ENCODE measurements at regions not wholly inside any gene's neighbourhood (a gene's known extent, or its start where the extent isn't known, plus 50 kb on each side); places are given as distances from the start of the nearest gene placed in this dataset.

GRCh38 chr1:82897549-82897948 is 1096.8 kb downstream of the ADGRL2 start:
- ATAC-seq: no peak

GRCh38 chr1:82896036-82896435 is 1095.3 kb downstream of the ADGRL2 start:
- Histone ChIP-seq H3K4me1 (no peaks in the 10 kb centered on the region), H3K27ac (no peak overlapping the region), H3K36me3 (no peaks in the 10 kb centered on the region), H3K9me3 (no peaks in the 10 kb centered on the region), H3K4me3 (no peak overlapping the region), H3K27me3 (no peaks in the 10 kb centered on the region)
- TF ChIP-seq EP300 (IDR thresholded peaks at IDR 0.05) (no peak), POLR2A (IDR thresholded peaks at IDR 0.05) (no peak), CTCF (IDR thresholded peaks at IDR 0.05) (no peak), POLR2AphosphoS5 (IDR thresholded peaks at IDR 0.05) (no peak)
- ATAC-seq: no peak

More at GRCh38 chr1:82897549-82897948, 1096.8 kb downstream of the ADGRL2 start:
- 88 to 100% methylated on average over 1 of the region's 1 CpG for WGBS, 2 donors (ENCODE audit: low coverage in 1 of 2)
- H3K27ac ChIP-seq: no peak overlapping the region
- TF ChIP-seq EP300 (IDR thresholded peaks at IDR 0.05) (no peak), POLR2A (IDR thresholded peaks at IDR 0.05) (no peak), CTCF (IDR thresholded peaks at IDR 0.05) (no peak), POLR2AphosphoS5 (IDR thresholded peaks at IDR 0.05) (no peak)
- H3K4me3 ChIP-seq: no peak overlapping the region
- no peaks in the 10 kb centered on the region for H3K27me3 ChIP-seq
- no peaks in the 10 kb centered on the region for H3K36me3 ChIP-seq
- H3K9me3 ChIP-seq: no peaks in the 10 kb centered on the region
- H3K4me1 ChIP-seq: no peaks in the 10 kb centered on the region

- Histone ChIP-seq H3K4me1 (no peaks in the 10 kb centered on the region), H3K4me3 (no peak overlapping the region), H3K27ac (no peak overlapping the region), H3K36me3 (no peaks in the 10 kb centered on the region), H3K9me3 (no peaks in the 10 kb centered on the region), H3K27me3 (no peaks in the 10 kb centered on the region)
- WGBS, 2 donors (ENCODE audit: low coverage in 1 of 2): 68 to 89% methylated on average over 3 of the region's 3 CpGs
- TF ChIP-seq POLR2A (IDR thresholded peaks at IDR 0.05) (no peak), EP300 (IDR thresholded peaks at IDR 0.05) (no peak), POLR2AphosphoS5 (IDR thresholded peaks at IDR 0.05) (no peak), CTCF (IDR thresholded peaks at IDR 0.05) (no peak)
- ATAC-seq: no peak
These were observed 1093.9 kb downstream of the ADGRL2 start for GRCh38 chr1:82894635-82895034.

- H3K4me1 ChIP-seq: no peaks in the 10 kb centered on the region
- no peaks in the 10 kb centered on the region for H3K9me3 ChIP-seq
- H3K27me3 ChIP-seq: no peaks in the 10 kb centered on the region
- 95 to 100% methylated on average over 2 to 4 of the region's 5 CpGs for WGBS, 2 donors (ENCODE audit: low coverage in 1 of 2)
- H3K4me3 ChIP-seq: no peak overlapping the region
- TF ChIP-seq EP300 (IDR thresholded peaks at IDR 0.05) (no peak), POLR2AphosphoS5 (IDR thresholded peaks at IDR 0.05) (no peak), CTCF (IDR thresholded peaks at IDR 0.05) (no peak)
- ATAC-seq: no peak
- H3K27ac ChIP-seq: no peak overlapping the region
- no peaks in the 10 kb centered on the region for H3K36me3 ChIP-seq
These were observed 1093.2 kb downstream of the ADGRL2 start for GRCh38 chr1:82893712-82894470.

GRCh38 chr1:82880506-82880905 is 1079.8 kb downstream of the ADGRL2 start:
- Histone ChIP-seq H3K27ac (no peak overlapping the region), H3K9me3 (no peaks in the 10 kb centered on the region), H3K27me3 (no peaks in the 10 kb centered on the region), H3K36me3 (no peaks in the 10 kb centered on the region), H3K4me1 (no peaks in the 10 kb centered on the region), H3K4me3 (no peak overlapping the region)
- WGBS, 2 donors (ENCODE audit: low coverage in 1 of 2): 64 to 69% methylated on average over 3 of the region's 3 CpGs
- TF ChIP-seq CTCF (IDR thresholded peaks at IDR 0.05) (no peak), EP300 (IDR thresholded peaks at IDR 0.05) (no peak), POLR2AphosphoS5 (IDR thresholded peaks at IDR 0.05) (no peak), POLR2A (IDR thresholded peaks at IDR 0.05) (no peak)
- no peak for ATAC-seq
